HG03280 (cell line): ENCODE measurements at regions not wholly inside any gene's neighbourhood (a gene's known extent, or its start where the extent isn't known, plus 50 kb on each side); places are given as distances from the start of the nearest gene placed in this dataset.
"Not testable (repeated sequence)": the region's sequence is repeated elsewhere in the genome, so short reads cannot be mapped to it uniquely, and the experiment has no call there.

Experiments
- ATAC-seq: cut with Tn5 transposase; IDR thresholded peaks from one replicate; pipeline ENCODE4 v1.9.1; 2021; ENCODE audit warnings: mild to moderate bottlenecking, moderate library complexity; ENCODE audit not compliant: unreplicated experiment

GRCh38 chr4:126930059-126930458 is 702.7 kb upstream of the INTU start:
- ATAC-seq, result not testable (repeated sequence)

GRCh38 chr4:126935801-126936200 is 697.0 kb upstream of the INTU start:
- ATAC-seq, result no peak

GRCh38 chr4:126937342-126937741 is 695.4 kb upstream of the INTU start:
- ATAC-seq, result no peak

GRCh38 chr4:126937846-126938422 is 694.8 kb upstream of the INTU start:
- ATAC-seq, result no peak

- ATAC-seq, result no peak
Measured at GRCh38 chr4:126939401-126939800, 693.4 kb upstream of the INTU start.

GRCh38 chr4:126947536-126947935 is 685.2 kb upstream of the INTU start:
- ATAC-seq, result no peak

GRCh38 chr4:126954537-126955291 is 678.0 kb upstream of the INTU start:
- no peak for ATAC-seq

- ATAC-seq, result no peak
Measured at GRCh38 chr4:126955292-126956183, 677.2 kb upstream of the INTU start.

- ATAC-seq, result no peak
Measured at GRCh38 chr4:126956184-126956897, 676.4 kb upstream of the INTU start.

- no peak for ATAC-seq
Measured at GRCh38 chr4:126957556-126957955, 675.2 kb upstream of the INTU start.

GRCh38 chr4:126957987-126958386 is 674.8 kb upstream of the INTU start:
- no peak for ATAC-seq

GRCh38 chr4:126958482-126958881 is 674.3 kb upstream of the INTU start:
- no peak for ATAC-seq

- no peak for ATAC-seq
Measured at GRCh38 chr4:126959056-126959745, 673.6 kb upstream of the INTU start.

- no peak for ATAC-seq
Measured at GRCh38 chr4:126960760-126961159, 672.0 kb upstream of the INTU start.

- no peak for ATAC-seq
Measured at GRCh38 chr4:126961661-126962060, 671.1 kb upstream of the INTU start.

- ATAC-seq, result no peak
Measured at GRCh38 chr4:126965877-126966276, 666.9 kb upstream of the INTU start.

GRCh38 chr4:126969360-126970235 is 663.2 kb upstream of the INTU start:
- ATAC-seq, result no peak

GRCh38 chr4:126973201-126973600 is 659.6 kb upstream of the INTU start:
- no peak for ATAC-seq

- no peak for ATAC-seq
Measured at GRCh38 chr4:126976850-126977632, 655.7 kb upstream of the INTU start.
